8988T (cell line): ENCODE measurements at regions not wholly inside any gene's neighbourhood (a gene's known extent, or its start where the extent isn't known, plus 50 kb on each side); places are given as distances from the start of the nearest gene placed in this dataset.
"Not testable (repeated sequence)": the region's sequence is repeated elsewhere in the genome, so short reads cannot be mapped to it uniquely, and the experiment has no call there.

ENCODE experiments used
- DNase-seq: peaks from one replicate; pipeline ENCODE4 v3.0.0; 2011

- no peak for DNase-seq
Measured at GRCh38 chr12:11446372-11446771, 51.0 kb upstream of the PRB2 start.

- no peak for DNase-seq
Measured at GRCh38 chr12:11457996-11458645, 62.8 kb upstream of the PRB2 start.

GRCh38 chr12:11460343-11461023 is 65.1 kb upstream of the PRB2 start:
- DNase-seq = no peak

GRCh38 chr12:11461433-11461832 is 66.1 kb upstream of the PRB2 start:
- DNase-seq = no peak

- DNase-seq = no peak
Measured at GRCh38 chr12:11477110-11477509, 81.7 kb upstream of the PRB2 start.

- no peak for DNase-seq
Measured at GRCh38 chr12:11482955-11483354, 87.6 kb upstream of the PRB2 start.

- no peak for DNase-seq
Measured at GRCh38 chr12:11486623-11487444, 91.5 kb upstream of the PRB2 start.

GRCh38 chr12:11496157-11496851 is 100.9 kb upstream of the PRB2 start:
- no peak for DNase-seq

- no peak for DNase-seq
Measured at GRCh38 chr12:11497438-11497837, 102.1 kb upstream of the PRB2 start.

- DNase-seq = no peak
Measured at GRCh38 chr12:11497995-11498394, 102.6 kb upstream of the PRB2 start.

GRCh38 chr12:11498574-11498973 is 103.2 kb upstream of the PRB2 start:
- not testable (repeated sequence) for DNase-seq

- DNase-seq = no peak
Measured at GRCh38 chr12:11499806-11500187, 104.4 kb upstream of the PRB2 start.

GRCh38 chr12:11500188-11500860 is 105.0 kb upstream of the PRB2 start:
- no peak for DNase-seq

GRCh38 chr12:11500861-11501230 is 105.5 kb upstream of the PRB2 start:
- no peak for DNase-seq

- no peak for DNase-seq
Measured at GRCh38 chr12:11508699-11509098, 113.3 kb upstream of the PRB2 start.

- no peak for DNase-seq
Measured at GRCh38 chr12:11509326-11509725, 114.0 kb upstream of the PRB2 start.

GRCh38 chr12:11510671-11511070 is 115.3 kb upstream of the PRB2 start:
- no peak for DNase-seq

GRCh38 chr12:11513288-11513687 is 117.9 kb upstream of the PRB2 start:
- no peak for DNase-seq

- no peak for DNase-seq
Measured at GRCh38 chr12:11517080-11517479, 121.7 kb upstream of the PRB2 start.

- DNase-seq = no peak
Measured at GRCh38 chr12:11524446-11524845, 125.0 kb upstream of the ETV6 start.

GRCh38 chr12:11534064-11534463 is 115.4 kb upstream of the ETV6 start:
- no peak for DNase-seq

- DNase-seq = no peak
Measured at GRCh38 chr12:11535127-11535526, 114.3 kb upstream of the ETV6 start.

- DNase-seq = no peak
Measured at GRCh38 chr12:11539156-11539555, 110.3 kb upstream of the ETV6 start.
